Spleen (tissue), 11 donors: ENCODE measurements at regions not wholly inside any gene's neighbourhood (a gene's known extent, or its start where the extent isn't known, plus 50 kb on each side); places are given as distances from the start of the nearest gene placed in this dataset.

Experiments used
- DNase-seq: peaks from one replicate; pipeline ENCODE4 v3.0.0-alpha.2; 2020
- H3K27ac ChIP-seq, 8 donors: fragments of 200-600 bp; sonication (generic) in 7 of 8; 1 replicate in 4 of 8; 2 replicates in 4 of 8; pipeline versions ENCODE4 v1.5.0 to v1.8.0; 2016 to 2021; ENCODE audit warnings: inconsistent platforms in 4 of 8, mild to moderate bottlenecking in 4 of 8, moderate library complexity in 1 of 8
- H3K27me3 ChIP-seq, 7 donors: fragments of 200-600 bp; sonication (generic) in 6 of 7; replicated peaks in 1 of 7; 1 replicate in 4 of 7; 2 replicates in 3 of 7; pipeline versions ENCODE4 v1.5.0 to v1.8.0; 2016 to 2021; ENCODE audit warnings: inconsistent platforms in 3 of 7, mild to moderate bottlenecking in 1 of 7
- H3K36me3 ChIP-seq, 6 donors: fragments of 200-600 bp; sonication (generic) in 5 of 6; 1 replicate in 4 of 6; 2 replicates in 2 of 6; pipeline versions ENCODE4 v1.5.0 to v1.8.0; 2016 to 2021; ENCODE audit warnings: inconsistent platforms in 2 of 6
- H3K4me1 ChIP-seq, 6 donors: fragments of 200-600 bp; sonication (generic) in 5 of 6; 1 replicate in 3 of 6; 2 replicates in 3 of 6; pipeline versions ENCODE4 v1.5.0 to v1.8.0; 2016 to 2021; ENCODE audit warnings: inconsistent platforms in 3 of 6
- H3K4me3 ChIP-seq, 8 donors: fragments of 200-600 bp; sonication (generic) in 7 of 8; 1 replicate in 4 of 8; 2 replicates in 4 of 8; pipeline versions ENCODE4 v1.5.0 to v1.8.0; 2016 to 2021; ENCODE audit warnings: inconsistent platforms in 4 of 8, mild to moderate bottlenecking in 4 of 8, moderate library complexity in 2 of 8
- H3K9me3 ChIP-seq, 8 donors: fragments of 200-600 bp; sonication (generic) in 7 of 8; 1 replicate in 4 of 8; 2 replicates in 4 of 8; pipeline versions ENCODE4 v1.5.0 to v1.8.0; 2016 to 2021; ENCODE audit warnings: inconsistent platforms in 4 of 8
- CTCF ChIP-seq, 11 experiments: fragments of 200-600 bp in 7 of 11; fragments of 450-650 bp in 4 of 11; sonication (generic) in 4 of 11; IDR thresholded peaks in 8 of 11; conservative IDR thresholded peaks in 3 of 11; 1 replicate in 7 of 11; 2 replicates in 4 of 11; pipeline versions ENCODE4 v1.4.0 to v1.8.0; 2016 to 2021; ENCODE audit warnings: antibody characterized with exemption in 11 of 11, inconsistent platforms in 4 of 11, mild to moderate bottlenecking in 1 of 11
- POLR2A ChIP-seq, 3 donors: fragments of 450-650 bp; IDR thresholded peaks; one replicate each; pipeline ENCODE4 v1.5.1; 2017; ENCODE audit warnings: antibody characterized with exemption in 3 of 3, mild to moderate bottlenecking in 1 of 3
- POLR2AphosphoS5 ChIP-seq, 3 donors: sonication (generic); formaldehyde crosslinking; IDR thresholded peaks; one replicate each; pipeline ENCODE4 v1.5.1; 2017; ENCODE audit warnings: antibody characterized with exemption in 3 of 3
- WGBS, 5 donors: extraction: QIAGEN DNeasy Blood & Tissue Kit in 3 of 5; methylation state at CpG; one replicate each; pipeline versions ENCODE4 v1.1.5 to v1.1.7; 2013 to 2018; 5-methylcytosine and 5-hydroxymethylcytosine counted together
- intact Hi-C: fragments of 100-400 bp; cut with DNase I; formaldehyde crosslinking; loops from one replicate; pipeline ENCODE4 v1.15.0; 2023; ENCODE audit warnings: low total_unique reads
- donor health status: healthy with polysubstance abuse.
- donor health status: DM: no; HTN: no; CAD: no; lungs with moderate emphysema.
- donor health status: DM: no; HTN: no; CAD: no.
- donor health status: Bipolar disorder and iron deficiency.
- donor health status: healthy.
- donor health status: DM: no; HTN: no; CAD: no.
- donor health status: DM: yes; HTN: yes; CAD: no.

GRCh38 chr5:28402590-28403301 is 1364.4 kb upstream of the CDH9 start:
- Histone ChIP-seq H3K27ac (no peak overlapping the region), H3K4me1 (no peaks in the 10 kb centered on the region), H3K4me3 (no peak overlapping the region), H3K27me3 (no peaks in the 10 kb centered on the region), H3K9me3 (peaks cover 0 to 39% (median 22%) of the 10 kb centered on the region in 8 donors), H3K36me3 (no peaks in the 10 kb centered on the region)
- TF ChIP-seq POLR2AphosphoS5 (IDR thresholded peaks at IDR 0.05) (no peak), CTCF (IDR thresholded peaks at IDR 0.05 in 8 of 11, conservative IDR thresholded peaks at IDR 0.05 in 3 of 11) (no peak)
- WGBS, 5 donors: 74 to 79% (median 75%) methylated on average over 3 of the region's 3 CpGs
- no peak for DNase-seq
- intact Hi-C loops: no loop called here

- 82 to 94% (median 86%) methylated on average over 2 of the region's 2 CpGs for WGBS, 5 donors
- DNase-seq: no peak
These were observed 1361.7 kb upstream of the CDH9 start for GRCh38 chr5:28400076-28400475.

GRCh38 chr5:28399211-28399610 is 1360.8 kb upstream of the CDH9 start:
- DNase-seq: no peak
- no peak overlapping the region for H3K4me3 ChIP-seq
- no peak for TF ChIP-seq POLR2A (IDR thresholded peaks at IDR 0.05)
- no peak for TF ChIP-seq CTCF (IDR thresholded peaks at IDR 0.05 in 8 of 11, conservative IDR thresholded peaks at IDR 0.05 in 3 of 11)
- TF ChIP-seq POLR2AphosphoS5 (IDR thresholded peaks at IDR 0.05): no peak
- H3K36me3 ChIP-seq: no peaks in the 10 kb centered on the region
- no peak overlapping the region for H3K27ac ChIP-seq
- intact Hi-C loops: no loop called here
- no peaks in the 10 kb centered on the region for H3K27me3 ChIP-seq
- H3K9me3 ChIP-seq: peaks cover 0 to 41% (median 8%) of the 10 kb centered on the region in 8 donors
- no peaks in the 10 kb centered on the region for H3K4me1 ChIP-seq

More at GRCh38 chr5:28400076-28400475, 1361.7 kb upstream of the CDH9 start:
- no peaks in the 10 kb centered on the region for H3K36me3 ChIP-seq
- TF ChIP-seq CTCF (IDR thresholded peaks at IDR 0.05 in 8 of 11, conservative IDR thresholded peaks at IDR 0.05 in 3 of 11): no peak
- TF ChIP-seq POLR2A (IDR thresholded peaks at IDR 0.05): no peak
- TF ChIP-seq POLR2AphosphoS5 (IDR thresholded peaks at IDR 0.05): no peak
- H3K27me3 ChIP-seq: no peaks in the 10 kb centered on the region
- H3K4me3 ChIP-seq: no peak overlapping the region
- H3K27ac ChIP-seq: no peak overlapping the region
- intact Hi-C loops: no loop called here
- H3K4me1 ChIP-seq: no peaks in the 10 kb centered on the region
- H3K9me3 ChIP-seq: peaks cover 0 to 50% (median 17%) of the 10 kb centered on the region in 8 donors

- Histone ChIP-seq H3K27ac (no peak overlapping the region), H3K36me3 (no peaks in the 10 kb centered on the region), H3K4me1 (no peaks in the 10 kb centered on the region), H3K27me3 (no peaks in the 10 kb centered on the region), H3K9me3 (peaks cover 0 to 39% (median 6%) of the 10 kb centered on the region in 8 donors), H3K4me3 (no peak overlapping the region)
- TF ChIP-seq POLR2A (IDR thresholded peaks at IDR 0.05): no peak
- TF ChIP-seq CTCF (IDR thresholded peaks at IDR 0.05 in 8 of 11, conservative IDR thresholded peaks at IDR 0.05 in 3 of 11): no peak
- no peak for TF ChIP-seq POLR2AphosphoS5 (IDR thresholded peaks at IDR 0.05)
- 72 to 85% (median 79%) methylated on average over 3 of the region's 3 CpGs for WGBS, 5 donors
- DNase-seq: no peak
- intact Hi-C loops: no loop called here
These were observed 1359.8 kb upstream of the CDH9 start for GRCh38 chr5:28398185-28398584.
